SU-DHL-6 (cell line): ENCODE measurements at regions not wholly inside any gene's neighbourhood (a gene's known extent, or its start where the extent isn't known, plus 50 kb on each side); places are given as distances from the start of the nearest gene placed in this dataset.

Experiments used
- H2AFZ ChIP-seq: fragments of 200-600 bp; sonication (generic); 2 replicates; pipeline ENCODE4 v1.6.1; 2014; ENCODE audit warnings: low read depth, mild to moderate bottlenecking, moderate library complexity, mixed read lengths, antibody characterized with exemption, low read length; ENCODE audit not compliant: severe bottlenecking
- H3F3A ChIP-seq: fragments of 200-600 bp; shearing (Covaris generic); 2 replicates; pipeline ENCODE4 v1.6.0; 2016; ENCODE audit warnings: antibody characterized with exemption, mild to moderate bottlenecking; ENCODE audit not compliant: insufficient read depth
- H3K27ac ChIP-seq: fragments of 200-600 bp; sonication (generic); 2 replicates; pipeline ENCODE4 v1.5.1; 2016; ENCODE audit warnings: low read depth, mild to moderate bottlenecking, low read length, moderate library complexity, mixed read lengths
- H3K27me3 ChIP-seq: fragments of 200-600 bp; sonication (generic), shearing (Covaris generic); 2 replicates; pipeline ENCODE4 v1.6.0; 2014; ENCODE audit warnings: mild to moderate bottlenecking, low read length
- H3K36me3 ChIP-seq: fragments of 200-600 bp; sonication (generic); 2 replicates; pipeline ENCODE4 v1.6.1; 2014; ENCODE audit warnings: mild to moderate bottlenecking, low read length, mixed read lengths
- H3K4me2 ChIP-seq: fragments of 300-600, 200-600 bp; shearing (Covaris generic), sonication (generic); 2 replicates; pipeline ENCODE4 v1.6.0; 2014; ENCODE audit warnings: low read length, low read depth, mild to moderate bottlenecking; ENCODE audit not compliant: poor library complexity, severe bottlenecking
- H3K4me3 ChIP-seq: fragments of 200-600 bp; sonication (generic); 2 replicates; pipeline ENCODE4 v1.5.1; 2014; ENCODE audit warnings: antibody characterized with exemption, low read length, mild to moderate bottlenecking, mixed read lengths; ENCODE audit not compliant: insufficient read depth, poor library complexity, severe bottlenecking
- H3K79me2 ChIP-seq: fragments of 200-600 bp; sonication (generic); 2 replicates; pipeline ENCODE4 v1.6.1; 2014; ENCODE audit warnings: mild to moderate bottlenecking, low read length, moderate library complexity; ENCODE audit not compliant: insufficient read depth
- H3K9ac ChIP-seq: fragments of 200-600 bp; sonication (generic); 2 replicates; pipeline ENCODE4 v1.7.0; 2014; ENCODE audit warnings: mild to moderate bottlenecking, low read length
- H3K9me2 ChIP-seq: fragments of 200-600 bp; sonication (generic); replicated peaks from 2 replicates; pipeline ENCODE4 v1.6.1; 2014; ENCODE audit warnings: low read length; ENCODE audit not compliant: insufficient read depth
- H3K9me3 ChIP-seq: fragments of 200-600 bp; sonication (generic); 2 replicates; pipeline ENCODE4 v1.6.1; 2014; ENCODE audit warnings: low read length, mixed read lengths; ENCODE audit not compliant: insufficient read depth
- H4K20me1 ChIP-seq: fragments of 200-600 bp; sonication (generic); 2 replicates; pipeline ENCODE4 v1.6.1; 2014; ENCODE audit warnings: low read depth, mild to moderate bottlenecking, antibody characterized with exemption, low read length, moderate library complexity, mixed read lengths
- CTCF ChIP-seq: fragments of 200-600 bp; sonication (generic); IDR thresholded peaks from one replicate; pipeline ENCODE4 v1.5.1; 2017; ENCODE audit warnings: antibody characterized with exemption, mild to moderate bottlenecking, low read length, moderate library complexity; ENCODE audit not compliant: insufficient read depth, poor library complexity, severe bottlenecking
- EZH2phosphoT487 ChIP-seq: fragments of 200-600 bp; sonication (generic), shearing (Covaris generic); conservative IDR thresholded peaks from 2 replicates; pipeline ENCODE4 v1.6.1; 2018; ENCODE audit warnings: mild to moderate bottlenecking, antibody characterized with exemption, low read length, moderate library complexity, mixed read lengths

GRCh38 chr2:175755169-175755568 is 246.9 kb downstream of the LNPK start:
- Histone ChIP-seq H3K27ac (no peak overlapping the region), H3F3A (no peaks in the 10 kb centered on the region), H3K4me3 (no peak overlapping the region), H3K27me3 (no peaks in the 10 kb centered on the region), H3K36me3 (no peaks in the 10 kb centered on the region), H3K79me2 (no peaks in the 10 kb centered on the region), H3K9me3 (no peaks in the 10 kb centered on the region), H3K4me2 (no peak overlapping the region), H2AFZ (no peak overlapping the region), H4K20me1 (no peaks in the 10 kb centered on the region), H3K9ac (no peak overlapping the region), H3K9me2 (no peaks in the 10 kb centered on the region)
- TF ChIP-seq CTCF (no peak), EZH2phosphoT487 (no peak)

GRCh38 chr2:175750195-175750594 is 251.9 kb downstream of the LNPK start:
- Histone ChIP-seq H3F3A (no peaks in the 10 kb centered on the region), H3K9me3 (no peaks in the 10 kb centered on the region), H3K4me2 (no peak overlapping the region), H3K79me2 (no peaks in the 10 kb centered on the region), H3K9me2 (no peaks in the 10 kb centered on the region), H4K20me1 (no peaks in the 10 kb centered on the region), H3K4me3 (no peak overlapping the region), H3K27me3 (no peaks in the 10 kb centered on the region), H3K27ac (no peak overlapping the region), H2AFZ (no peak overlapping the region), H3K9ac (no peak overlapping the region), H3K36me3 (no peaks in the 10 kb centered on the region)
- TF ChIP-seq EZH2phosphoT487: no peak
- TF ChIP-seq CTCF: no peak

GRCh38 chr2:175745911-175746310 is 256.2 kb downstream of the LNPK start:
- no peaks in the 10 kb centered on the region for H3K9me2 ChIP-seq
- H4K20me1 ChIP-seq: no peaks in the 10 kb centered on the region
- no peak overlapping the region for H3K4me2 ChIP-seq
- H3F3A ChIP-seq: no peaks in the 10 kb centered on the region
- no peak overlapping the region for H2AFZ ChIP-seq
- no peaks in the 10 kb centered on the region for H3K36me3 ChIP-seq
- no peaks in the 10 kb centered on the region for H3K9me3 ChIP-seq
- H3K4me3 ChIP-seq: no peak overlapping the region
- TF ChIP-seq EZH2phosphoT487 (no peak), CTCF (no peak)
- no peaks in the 10 kb centered on the region for H3K27me3 ChIP-seq
- H3K27ac ChIP-seq: no peak overlapping the region
- no peaks in the 10 kb centered on the region for H3K79me2 ChIP-seq
- H3K9ac ChIP-seq: no peak overlapping the region

GRCh38 chr2:175744000-175744399 is 258.1 kb downstream of the LNPK start:
- Histone ChIP-seq H3F3A (no peaks in the 10 kb centered on the region), H3K27ac (no peak overlapping the region)
- no peak for TF ChIP-seq CTCF
- no peak for TF ChIP-seq EZH2phosphoT487

More at GRCh38 chr2:175744000-175744399, 258.1 kb downstream of the LNPK start:
- Histone ChIP-seq H3K27me3 (no peaks in the 10 kb centered on the region), H4K20me1 (no peaks in the 10 kb centered on the region), H3K9me3 (no peaks in the 10 kb centered on the region), H3K79me2 (no peaks in the 10 kb centered on the region), H3K9me2 (no peaks in the 10 kb centered on the region), H3K9ac (no peak overlapping the region), H2AFZ (no peak overlapping the region), H3K4me2 (no peak overlapping the region), H3K4me3 (no peak overlapping the region), H3K36me3 (no peaks in the 10 kb centered on the region)
